WTC11 (cell line): ENCODE measurements at regions not wholly inside any gene's neighbourhood (a gene's known extent, or its start where the extent isn't known, plus 50 kb on each side); places are given as distances from the start of the nearest gene placed in this dataset.

ENCODE experiments used
- ATF3 ChIP-seq: sonication (generic); formaldehyde crosslinking; conservative IDR thresholded peaks from 2 replicates; pipeline ENCODE4 v1.8.1; 2022; ENCODE audit warnings: mild to moderate bottlenecking, missing genetic modification reagents
- CBFB ChIP-seq: sonication (generic); formaldehyde crosslinking; IDR thresholded peaks from 2 replicates; pipeline ENCODE4 v1.8.1; 2022; ENCODE audit warnings: mild to moderate bottlenecking, low read depth, missing genetic modification reagents
- CTCF ChIP-seq: fragments of 200-600 bp; IDR thresholded peaks from 2 replicates; pipeline ENCODE4 v1.8.0; 2022; ENCODE audit warnings: antibody characterized with exemption
- FOXP1 ChIP-seq: sonication (generic); formaldehyde crosslinking; IDR thresholded peaks from 2 replicates; pipeline ENCODE4 v1.8.0; 2022; ENCODE audit warnings: missing genetic modification reagents, mild to moderate bottlenecking, moderate library complexity, borderline replicate concordance
- GABPB1 ChIP-seq: sonication (generic); formaldehyde crosslinking; IDR thresholded peaks from 2 replicates; pipeline ENCODE4 v1.8.1; 2023; ENCODE audit warnings: mild to moderate bottlenecking, missing genetic modification reagents
- JAZF1 ChIP-seq: fragments of 250-450 bp; sonication (Bioruptor Pico); IDR thresholded peaks from 2 replicates; pipeline ENCODE4 v1.9.0; 2021; ENCODE audit warnings: moderate library complexity, mild to moderate bottlenecking, inconsistent platforms
- MAX ChIP-seq: sonication (generic); formaldehyde crosslinking; IDR thresholded peaks from 2 replicates; pipeline ENCODE4 v1.8.0; 2022; ENCODE audit warnings: mild to moderate bottlenecking, missing genetic modification reagents
- SMAD4 ChIP-seq: sonication (generic); formaldehyde crosslinking; IDR thresholded peaks from 2 replicates; pipeline ENCODE4 v1.8.0; 2022; ENCODE audit warnings: mild to moderate bottlenecking, missing genetic modification reagents
- STAT6 ChIP-seq: sonication (generic); formaldehyde crosslinking; conservative IDR thresholded peaks from 2 replicates; pipeline ENCODE4 v1.8.1; 2023; ENCODE audit warnings: mild to moderate bottlenecking, low read depth, missing genetic modification reagents, moderate library complexity
- TEAD4 ChIP-seq: sonication (generic); formaldehyde crosslinking; IDR thresholded peaks from 2 replicates; pipeline ENCODE4 v1.8.0; 2022; ENCODE audit warnings: mild to moderate bottlenecking, missing genetic modification reagents
- TP53 ChIP-seq: sonication (generic); formaldehyde crosslinking; IDR thresholded peaks from 2 replicates; pipeline ENCODE4 v1.8.1; 2023; ENCODE audit warnings: mild to moderate bottlenecking, missing genetic modification reagents
- ZNF138 ChIP-seq: sonication (generic); formaldehyde crosslinking; conservative IDR thresholded peaks from 2 replicates; pipeline ENCODE4 v1.8.1; 2022; ENCODE audit warnings: mild to moderate bottlenecking, moderate library complexity, missing genetic modification reagents
- ZNF416 ChIP-seq: fragments of 250-450 bp; sonication (Bioruptor Pico); IDR thresholded peaks from 2 replicates; pipeline ENCODE4 v1.9.0; 2021; ENCODE audit warnings: mild to moderate bottlenecking, inconsistent platforms
- ZNF512 ChIP-seq: sonication (generic); formaldehyde crosslinking; IDR thresholded peaks from 2 replicates; pipeline ENCODE4 v1.8.1; 2022; ENCODE audit warnings: missing genetic modification reagents, borderline replicate concordance

GRCh38 chr2:5343785-5344335 is 348.3 kb upstream of the SOX11 start:
- no peak for TF ChIP-seq STAT6 (CRISPR knock-in tag)
- TF ChIP-seq CTCF, result no peak
- TF ChIP-seq ZNF138 (CRISPR knock-in tag), result no peak
- TF ChIP-seq FOXP1, result no peak
- TF ChIP-seq ZNF416, result no peak
- no peak for TF ChIP-seq SMAD4
- no peak for TF ChIP-seq CBFB (CRISPR knock-in tag)
- no peak for TF ChIP-seq GABPB1 (CRISPR knock-in tag)
- no peak for TF ChIP-seq TP53 (CRISPR knock-in tag)
- TF ChIP-seq TEAD4 (CRISPR knock-in tag), result no peak
- TF ChIP-seq ZNF512 (CRISPR knock-in tag), result no peak
- TF ChIP-seq MAX, result no peak
- TF ChIP-seq JAZF1 (CRISPR knock-in tag), result no peak
- TF ChIP-seq ATF3, result no peak
